GM19455 (cell line): ENCODE measurements at regions not wholly inside any gene's neighbourhood (a gene's known extent, or its start where the extent isn't known, plus 50 kb on each side); places are given as distances from the start of the nearest gene placed in this dataset.
"Not testable (repeated sequence)": the region's sequence is repeated elsewhere in the genome, so short reads cannot be mapped to it uniquely, and the experiment has no call there.

Experiments
- ATAC-seq: cut with Tn5 transposase; IDR thresholded peaks from one replicate; pipeline ENCODE4 v1.9.1; 2021; ENCODE audit not compliant: unreplicated experiment

DNA sequence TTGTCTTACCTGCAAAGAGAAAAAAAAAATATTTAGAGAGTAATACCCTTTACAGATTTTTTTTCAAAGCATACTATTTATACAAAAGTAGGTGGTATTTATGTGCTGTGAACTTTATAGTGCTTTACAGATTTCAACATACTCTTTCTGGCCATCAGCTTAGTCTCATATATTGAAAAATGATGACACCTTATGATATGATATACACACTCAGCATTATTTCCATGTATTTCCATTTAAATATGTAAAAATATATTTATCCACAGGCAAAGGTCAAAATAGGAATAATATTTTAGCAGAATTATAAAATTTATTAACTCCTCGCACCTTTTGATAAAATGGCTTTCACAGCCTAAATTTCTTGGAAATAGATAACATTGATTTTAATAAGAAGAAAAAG, 815.8 kb upstream of the EPHA5 start:
- no peak for ATAC-seq

DNA sequence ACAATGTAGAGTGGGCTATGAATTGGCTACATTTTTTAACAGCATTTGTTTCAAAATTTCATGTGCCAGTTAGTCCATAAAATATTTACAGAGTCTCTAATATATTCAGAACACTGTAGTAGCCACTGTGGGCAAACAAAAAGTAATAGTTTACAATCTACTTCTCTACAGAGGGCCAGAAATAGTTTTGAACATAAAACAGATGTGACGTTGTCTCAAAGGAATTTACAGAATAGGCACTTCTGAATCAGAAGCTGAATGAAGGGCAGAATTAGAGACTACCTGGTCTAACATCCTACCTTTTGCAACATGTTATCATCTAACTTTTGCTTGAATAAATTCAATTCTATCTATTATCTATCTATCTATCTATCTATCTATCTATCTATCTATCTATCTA, 811.9 kb upstream of the EPHA5 start:
- ATAC-seq: no peak

DNA sequence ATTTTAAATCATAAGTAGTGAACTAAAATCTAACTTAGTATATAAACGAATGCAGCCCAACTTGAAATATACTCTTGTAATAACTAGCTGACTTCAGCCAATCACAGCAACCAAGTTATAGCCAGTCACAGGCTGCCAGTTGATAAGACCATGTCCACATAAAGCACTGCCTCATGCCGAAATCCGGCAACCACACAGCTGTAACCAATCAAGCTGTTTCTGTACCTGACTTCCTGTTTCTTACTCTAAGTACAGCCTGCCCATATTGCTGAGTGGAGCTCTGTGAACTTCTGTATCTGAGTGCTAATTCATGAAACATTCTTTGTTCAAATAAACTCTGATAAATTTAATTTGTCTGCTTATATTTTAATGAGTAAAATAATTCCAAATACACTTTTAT, 805.3 kb upstream of the EPHA5 start:
- ATAC-seq: no peak

DNA sequence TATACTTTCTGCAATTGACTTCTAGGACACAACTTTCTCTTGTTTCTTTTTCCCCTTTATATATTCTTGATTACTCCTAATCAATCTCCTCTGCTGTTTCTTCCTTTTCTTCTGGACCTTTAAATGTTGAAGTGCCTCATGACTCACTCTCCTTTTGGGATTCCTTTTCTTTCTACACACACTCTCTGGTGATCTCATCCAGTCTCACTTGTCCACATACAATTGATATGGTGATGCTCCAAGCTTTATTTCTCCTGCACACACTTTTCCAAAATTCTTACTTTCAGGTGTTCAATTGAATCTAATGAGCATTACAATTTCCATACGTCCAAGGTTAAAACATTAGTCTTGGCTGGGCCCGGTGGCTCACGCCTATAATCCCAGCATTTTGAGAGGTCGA, 794.8 kb upstream of the EPHA5 start:
- no peak for ATAC-seq

DNA sequence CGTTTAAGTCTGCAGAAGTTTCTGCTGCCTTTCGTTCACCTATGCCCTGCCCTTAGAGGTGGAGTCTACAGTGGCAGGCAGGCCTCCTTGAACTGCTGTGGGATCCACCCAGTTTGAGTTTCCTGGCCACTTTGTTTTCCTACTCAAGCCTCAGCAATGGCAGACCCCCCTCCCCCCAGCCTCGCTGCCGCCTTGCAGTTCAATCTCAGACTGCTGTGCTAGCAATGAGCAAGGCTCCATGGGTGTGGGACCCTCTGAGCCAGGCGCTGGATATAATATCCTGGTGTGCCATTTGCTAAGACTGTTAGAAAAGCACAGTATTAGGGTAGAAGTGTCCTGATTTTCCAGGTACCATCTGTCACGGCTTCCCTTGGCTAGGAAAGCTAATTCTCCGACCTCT, 792.6 kb upstream of the EPHA5 start:
- not testable (repeated sequence) for ATAC-seq

DNA sequence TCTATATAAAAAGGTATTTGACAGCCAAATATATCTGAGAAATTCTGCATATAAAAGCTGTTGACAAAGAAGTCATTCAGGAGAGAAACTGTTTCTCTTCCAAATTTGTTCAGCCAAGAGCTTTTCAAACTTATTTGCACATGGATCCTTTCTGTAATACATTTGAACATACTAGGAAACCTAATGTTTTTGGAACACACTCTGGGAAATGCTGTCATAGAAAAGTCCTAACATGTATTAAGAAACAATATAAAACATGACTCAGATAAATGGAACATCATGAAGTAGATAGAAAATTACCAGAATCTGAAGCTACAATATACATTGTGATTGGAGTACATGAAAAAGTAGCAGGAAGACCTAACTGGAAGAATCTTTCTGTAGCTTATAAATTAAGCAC, 781.5 kb upstream of the EPHA5 start:
- ATAC-seq: no peak

DNA sequence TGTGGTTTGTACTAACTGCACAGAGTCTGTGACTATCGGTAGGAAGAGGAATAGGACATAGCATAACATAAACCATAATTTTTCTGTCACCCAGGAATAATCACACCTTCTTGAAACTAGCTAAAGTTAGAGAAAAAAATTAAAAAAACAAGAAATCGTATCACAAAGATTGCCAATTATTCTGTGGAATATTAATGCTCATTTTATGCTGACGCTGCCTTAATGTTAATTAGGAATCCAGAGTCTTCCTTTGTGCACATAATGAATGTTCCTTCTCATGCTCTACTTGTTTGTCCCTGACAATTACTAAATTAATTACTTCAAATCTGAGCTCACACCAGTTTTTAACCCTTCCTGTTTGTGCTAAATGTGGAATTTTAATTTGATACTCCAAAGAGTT, 772.7 kb upstream of the EPHA5 start:
- ATAC-seq: no peak

DNA sequence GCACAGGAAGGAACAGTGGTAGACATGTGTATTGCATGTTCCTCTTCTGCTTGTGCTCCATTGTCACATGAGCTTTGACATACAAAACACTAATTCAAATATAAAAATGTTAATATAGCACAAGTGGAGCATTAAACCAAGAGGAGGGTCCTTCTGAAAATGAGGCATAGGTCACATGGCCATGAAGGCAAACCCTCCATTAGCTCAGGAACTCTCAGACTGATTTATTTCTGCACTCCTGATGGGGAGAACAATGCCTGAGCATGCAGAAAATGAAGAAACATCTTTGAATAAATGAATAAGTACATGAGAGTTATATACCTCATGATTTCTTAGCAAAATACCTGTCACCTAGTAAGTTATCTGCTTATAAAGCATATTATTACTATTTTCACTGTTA, 769.2 kb upstream of the EPHA5 start:
- no peak for ATAC-seq

DNA sequence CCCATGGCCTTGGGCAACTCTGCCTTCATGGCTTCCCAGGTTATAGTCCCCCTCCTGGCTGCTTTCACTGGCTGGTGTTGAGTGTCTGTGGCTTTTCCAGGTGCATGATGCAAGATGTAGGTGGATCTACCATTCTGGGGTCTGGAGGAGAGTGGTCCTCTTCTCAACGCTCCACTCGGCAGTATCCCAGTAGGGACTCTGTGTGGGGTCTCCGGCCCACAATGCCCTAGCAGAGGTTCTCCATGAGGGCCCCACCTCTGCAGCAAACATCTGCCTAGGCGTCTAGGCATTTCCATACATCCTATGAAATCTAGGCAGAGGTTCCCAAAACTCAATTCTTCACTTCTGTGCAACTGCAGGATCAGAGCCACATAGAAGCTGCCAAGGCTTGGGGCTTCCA, 763.4 kb upstream of the EPHA5 start:
- ATAC-seq: no peak

DNA sequence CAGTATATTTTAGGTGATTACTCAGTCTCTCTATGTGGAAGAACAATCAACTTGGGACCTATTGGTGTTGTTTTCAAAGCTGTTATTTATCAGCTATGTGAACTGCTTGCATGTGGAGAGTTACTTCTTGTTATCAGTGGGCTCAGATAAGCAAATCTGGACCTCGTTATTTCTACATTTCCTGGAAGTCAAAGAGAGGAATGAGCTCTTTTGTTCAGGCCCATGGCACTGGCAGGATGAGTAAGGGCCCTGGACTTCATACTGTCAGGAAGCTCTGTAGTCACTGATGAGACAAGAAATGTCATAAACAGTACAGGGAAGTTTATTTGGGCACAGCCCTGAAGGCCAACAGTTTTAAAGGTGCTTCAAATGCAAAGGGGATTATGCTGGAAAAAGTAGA, 760.6 kb upstream of the EPHA5 start:
- no peak for ATAC-seq

DNA sequence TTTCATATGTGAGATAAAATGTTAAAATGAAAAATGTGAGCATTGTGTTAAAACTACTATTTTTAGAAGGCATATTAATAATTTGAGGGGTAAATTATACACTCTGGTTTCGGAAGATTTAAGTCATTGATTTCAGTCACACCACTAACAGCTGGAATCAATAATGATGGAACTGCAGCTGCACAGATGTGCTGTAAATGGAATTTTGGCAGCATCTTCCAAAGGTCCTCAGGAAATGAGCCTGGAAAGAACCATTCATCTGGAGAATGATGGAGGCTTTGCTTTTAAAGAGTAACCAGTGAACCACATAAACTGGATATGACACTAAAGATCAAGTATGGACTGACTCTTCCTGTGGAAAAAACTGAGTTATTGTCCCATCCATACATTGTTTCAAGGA, 759.0 kb upstream of the EPHA5 start:
- no peak for ATAC-seq

DNA sequence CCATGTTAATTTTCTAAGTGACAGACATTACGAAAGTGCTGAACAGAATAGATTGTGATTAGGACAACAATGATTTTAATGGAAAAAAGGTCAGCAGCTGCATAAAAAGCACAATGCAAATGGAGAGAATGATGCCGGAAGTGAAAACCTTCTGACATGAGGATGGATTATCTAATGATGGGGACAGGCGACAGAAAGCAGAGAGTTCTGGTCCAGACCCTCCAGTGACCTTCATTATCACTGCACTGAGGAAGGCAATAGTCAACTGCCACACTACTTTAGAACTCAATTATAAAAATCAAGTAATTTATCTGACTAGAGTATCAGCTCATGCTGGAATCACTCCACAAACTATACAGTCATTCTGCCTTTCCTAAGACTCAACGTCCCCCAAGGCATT, 746.1 kb upstream of the EPHA5 start:
- ATAC-seq: no peak

DNA sequence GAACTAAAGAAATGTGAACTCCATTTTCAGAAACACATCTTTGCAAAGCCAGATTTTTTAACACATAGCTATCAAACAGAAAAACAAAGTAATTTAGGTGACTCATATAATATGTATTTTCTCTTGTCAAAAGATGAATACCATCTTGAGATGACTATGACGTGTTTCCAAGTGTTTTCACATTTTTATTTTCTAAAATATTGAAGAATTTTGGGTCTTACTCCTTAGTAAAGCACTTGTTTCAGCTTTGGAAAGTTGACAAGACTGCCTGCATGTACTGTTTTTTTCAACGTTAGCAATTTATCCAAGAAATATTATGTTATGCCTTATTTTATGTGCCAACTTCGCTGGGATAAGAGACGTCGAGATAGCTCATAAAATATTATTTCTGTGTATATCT, 733.9 kb upstream of the EPHA5 start:
- ATAC-seq: no peak

DNA sequence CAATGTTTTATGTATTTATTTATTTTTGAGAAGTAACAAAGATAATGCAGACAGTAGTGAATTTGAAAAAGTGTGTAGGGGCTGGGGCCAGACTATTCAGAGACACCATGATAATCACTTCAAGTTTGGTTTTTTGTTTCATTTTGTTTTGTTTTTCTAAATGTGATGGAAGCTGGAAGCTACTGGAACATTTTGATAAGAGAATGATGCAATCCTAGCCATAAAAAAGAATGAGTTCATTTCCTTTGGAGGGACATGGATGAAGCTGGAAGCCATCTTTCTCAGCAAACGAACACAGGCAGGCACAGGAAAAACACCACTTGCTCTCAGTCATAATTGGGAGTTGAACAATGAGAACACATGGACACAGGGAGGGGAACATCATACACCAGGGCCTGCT, 706.6 kb upstream of the EPHA5 start:
- no peak for ATAC-seq

DNA sequence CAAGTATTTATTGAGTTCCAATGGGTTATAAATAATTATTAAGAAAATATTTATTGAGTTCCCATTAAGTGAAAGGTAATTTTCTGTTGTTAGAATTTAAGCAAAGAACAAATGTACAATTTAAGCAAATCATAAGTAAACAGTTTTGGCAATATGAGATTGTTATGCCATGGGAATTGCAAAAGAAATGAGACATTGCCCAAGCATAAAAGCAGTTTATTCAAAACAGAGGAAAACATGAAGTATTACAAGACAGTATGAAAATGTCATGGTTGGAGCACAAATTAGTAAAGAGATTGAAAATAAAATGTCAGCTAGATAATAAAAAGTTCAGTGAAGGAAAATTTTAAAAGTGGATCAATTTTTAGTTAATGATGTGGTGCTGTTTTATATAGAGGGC, 706.1 kb upstream of the EPHA5 start:
- no peak for ATAC-seq

DNA sequence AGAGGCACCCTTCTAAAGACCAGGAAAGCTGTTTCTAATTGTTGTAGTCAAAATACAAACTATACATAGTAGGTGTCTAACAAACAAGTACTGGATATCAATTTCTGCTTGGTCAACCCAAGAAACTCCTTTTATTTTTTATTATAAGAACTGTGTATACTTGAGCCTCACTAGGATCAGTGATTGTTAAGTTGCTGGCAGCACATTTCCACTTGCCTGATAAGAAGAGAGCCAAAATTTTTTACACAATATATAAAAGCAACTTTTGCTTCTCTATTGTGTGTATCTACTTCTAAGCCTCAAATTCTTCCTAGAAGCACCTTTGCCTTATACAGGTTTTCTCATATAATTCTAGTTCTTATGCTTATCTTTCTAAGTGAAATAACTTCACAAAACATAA, 703.0 kb upstream of the EPHA5 start:
- ATAC-seq: no peak

DNA sequence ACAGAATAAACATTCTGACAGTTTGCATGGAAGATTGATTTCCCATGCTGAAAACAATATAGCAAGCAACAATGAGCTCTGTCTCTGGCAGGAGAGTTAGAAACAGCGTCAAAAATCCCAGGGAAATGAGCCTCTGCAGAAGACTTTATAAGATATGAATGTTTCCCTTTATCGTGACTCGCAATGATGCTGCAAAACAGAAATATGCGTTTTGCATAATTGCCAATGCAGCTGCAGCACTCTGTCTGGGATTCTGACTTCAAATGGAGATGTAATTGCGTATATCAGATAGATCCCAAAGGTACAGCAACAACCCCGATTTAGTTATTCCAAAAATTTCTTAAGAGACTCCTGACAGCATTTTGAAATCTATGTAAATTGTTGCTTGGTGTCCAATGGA, 702.4 kb upstream of the EPHA5 start:
- no peak for ATAC-seq

DNA sequence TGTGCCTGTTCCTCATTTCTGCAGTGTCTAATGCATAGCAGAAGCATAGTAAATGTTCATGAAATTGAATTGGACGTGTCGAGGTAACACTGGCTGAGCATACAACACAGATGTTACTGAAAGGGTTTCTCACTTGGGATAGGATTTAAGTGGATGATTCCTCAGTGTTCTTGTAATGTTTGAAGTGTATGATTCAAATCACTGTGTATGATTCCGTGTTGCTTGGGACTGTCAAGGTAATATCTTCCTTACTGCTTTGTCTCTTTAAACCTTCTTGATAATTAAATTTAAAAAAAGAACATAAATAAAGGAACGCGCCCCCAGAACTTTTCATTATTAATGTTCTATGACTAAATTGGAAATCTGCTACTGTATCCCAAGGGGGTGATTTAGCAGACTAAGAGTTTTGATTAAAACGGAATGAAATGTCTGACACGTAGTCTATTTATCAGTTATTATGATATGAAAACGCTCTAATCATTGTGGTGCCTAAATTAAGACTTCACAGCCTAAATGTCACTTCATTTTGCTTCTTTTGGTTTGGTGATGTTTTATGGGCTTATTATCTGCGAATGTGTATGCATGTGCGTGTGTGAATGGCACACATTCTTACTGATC, 696.9 kb upstream of the EPHA5 start:
- ATAC-seq: no peak

DNA sequence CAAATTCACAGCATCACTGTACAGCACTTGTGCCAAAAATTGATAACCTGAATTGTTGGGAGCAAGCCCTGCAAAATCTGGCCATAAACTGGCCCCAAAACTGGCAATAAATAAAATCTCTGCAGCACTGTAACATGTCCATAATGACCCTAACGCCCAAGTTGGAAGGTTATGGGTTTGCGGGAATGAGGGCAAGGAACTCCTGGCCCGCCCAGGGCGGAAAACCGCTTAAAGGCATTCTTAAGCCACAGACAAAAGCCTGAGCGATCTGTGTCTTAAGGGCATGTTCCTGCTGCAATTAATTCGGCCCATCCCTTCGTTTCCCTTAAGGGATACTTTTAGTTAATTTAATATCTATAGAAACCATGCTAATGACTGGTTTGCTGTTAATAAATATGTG, 690.1 kb upstream of the EPHA5 start:
- not testable (repeated sequence) for ATAC-seq

DNA sequence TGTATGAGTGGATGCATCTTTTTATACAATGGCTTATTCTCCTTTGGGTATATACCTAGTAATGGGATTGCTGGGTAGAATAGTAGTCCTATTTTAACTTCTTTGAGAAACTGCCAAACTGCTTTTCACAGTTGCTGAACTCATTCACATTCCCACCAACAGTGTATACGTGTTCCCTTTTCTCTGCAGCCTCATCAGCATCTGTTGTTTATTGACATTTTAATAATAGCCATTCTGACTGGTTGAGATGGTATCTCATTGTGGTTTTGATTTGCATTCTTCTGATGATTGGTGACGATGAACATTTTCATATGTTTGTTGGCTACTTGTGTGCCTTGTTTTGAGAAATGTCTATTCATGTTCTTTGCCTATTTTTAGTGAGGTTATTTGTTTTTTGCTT, 687.0 kb upstream of the EPHA5 start:
- ATAC-seq: no peak

DNA sequence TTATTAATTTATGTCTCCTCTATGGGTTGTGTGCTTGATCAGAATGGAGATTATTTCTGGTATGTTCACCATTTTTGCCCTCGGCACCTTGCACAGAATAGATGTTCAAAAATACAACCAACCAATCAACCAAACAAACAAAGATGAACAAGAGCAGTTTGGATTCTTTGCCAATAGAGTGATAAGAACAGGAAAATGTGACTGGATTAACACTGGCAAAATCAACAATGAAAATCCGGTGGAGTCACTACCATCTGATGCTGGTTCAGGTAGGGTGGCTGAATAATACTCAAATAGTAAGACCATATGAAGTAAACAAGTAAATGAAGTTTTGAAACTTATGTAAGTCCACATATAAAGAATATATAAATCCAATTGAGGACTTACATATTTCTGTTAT, 685.0 kb upstream of the EPHA5 start:
- ATAC-seq: no peak

DNA sequence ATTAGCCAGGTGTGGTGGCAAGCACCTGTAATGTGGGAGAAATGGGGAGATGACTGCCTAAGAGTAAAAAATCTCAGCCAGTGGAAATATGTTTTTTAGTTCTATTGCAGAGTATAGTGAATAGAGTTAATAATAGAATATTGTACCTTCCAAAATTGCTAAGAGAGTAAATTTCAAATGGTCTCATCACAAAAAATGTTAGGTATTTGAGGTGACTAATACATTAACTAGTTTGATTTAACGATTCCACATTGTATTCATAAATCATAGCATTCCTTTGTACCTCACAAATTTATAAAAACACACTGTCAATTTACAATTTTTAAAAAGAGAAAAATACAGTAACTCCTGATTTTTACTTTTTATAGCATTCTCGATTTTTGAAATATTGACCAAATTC, 681.5 kb upstream of the EPHA5 start:
- no peak for ATAC-seq

DNA sequence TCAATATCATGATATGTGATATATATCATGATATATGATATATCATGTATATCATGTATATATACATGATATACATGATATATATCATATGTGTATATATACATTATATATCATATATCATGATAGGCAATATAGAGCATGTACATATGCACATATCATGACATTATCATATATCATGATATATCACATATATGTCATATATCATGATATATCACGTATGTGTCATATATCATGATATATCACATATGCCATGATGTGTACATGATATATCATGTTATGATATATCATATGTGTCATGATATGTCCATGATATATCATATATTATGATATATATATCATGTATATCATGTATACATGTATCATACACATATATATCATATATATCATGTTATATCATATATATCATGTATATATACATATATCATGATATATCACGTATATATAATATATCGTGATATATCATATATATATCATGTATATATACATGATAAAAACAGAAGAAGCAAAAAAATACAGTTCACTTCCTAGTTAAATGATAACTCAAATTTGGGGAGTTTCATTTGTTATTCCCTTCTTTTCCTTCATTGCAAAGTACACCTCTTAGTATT, 670.1 kb upstream of the EPHA5 start:
- no peak for ATAC-seq
